Stomach (tissue), 8 donors: ENCODE measurements at regions not wholly inside any gene's neighbourhood (a gene's known extent, or its start where the extent isn't known, plus 50 kb on each side); places are given as distances from the start of the nearest gene placed in this dataset.
"Not testable (repeated sequence)": the region's sequence is repeated elsewhere in the genome, so short reads cannot be mapped to it uniquely, and the experiment has no call there.

Experiments
- DNase-seq, 2 donors: peaks; one replicate each; pipeline versions ENCODE4 v3.0.0 to v3.0.0-alpha.2; 2013 to 2019
- H3K27ac ChIP-seq, 5 donors: fragments of 200-600 bp in 4 of 5; sonication (generic) in 4 of 5; one replicate each; pipeline ENCODE4 v1.5.1; 2013 to 2019; ENCODE audit warnings: mild to moderate bottlenecking in 1 of 5, moderate library complexity in 1 of 5
- H3K27me3 ChIP-seq, 3 donors: fragments of 200-600 bp; sonication (generic); one replicate each; pipeline ENCODE4 v1.5.1; 2017 to 2019; ENCODE audit warnings: mixed run types in 1 of 3
- H3K36me3 ChIP-seq, 4 donors: fragments of 200-600 bp; sonication (generic); 1 replicate in 3 of 4; 2 replicates in 1 of 4; pipeline ENCODE4 v1.5.1; 2016 to 2019
- H3K4me1 ChIP-seq, 4 donors: fragments of 200-600 bp; sonication (generic); one replicate each; pipeline ENCODE4 v1.5.1; 2016 to 2019
- H3K4me3 ChIP-seq, 4 donors: fragments of 200-600 bp; sonication (generic) in 3 of 4; one replicate each; pipeline ENCODE4 v1.5.1; 2016 to 2019; ENCODE audit warnings: mild to moderate bottlenecking in 1 of 4
- H3K9me3 ChIP-seq, 4 donors: fragments of 200-600 bp; sonication (generic); one replicate each; pipeline ENCODE4 v1.5.1; 2016 to 2019
- CTCF ChIP-seq, 7 experiments: fragments of 450-650 bp in 4 of 7; fragments of 200-600 bp in 3 of 7; sonication (generic) in 3 of 7; IDR thresholded peaks; one replicate each; pipeline ENCODE4 v1.5.1; 2016 to 2019; ENCODE audit warnings: antibody characterized with exemption in 7 of 7, control low read depth in 2 of 7, mild to moderate bottlenecking in 1 of 7
- EP300 ChIP-seq: sonication (generic); formaldehyde crosslinking; IDR thresholded peaks from one replicate; pipeline ENCODE4 v1.6.1; 2017; ENCODE audit warnings: antibody characterized with exemption
- POLR2A ChIP-seq, 4 donors: fragments of 450-650 bp; IDR thresholded peaks; one replicate each; pipeline ENCODE4 v1.6.1; 2016; ENCODE audit warnings: antibody characterized with exemption in 4 of 4, control low read depth in 2 of 4, mild to moderate bottlenecking in 1 of 4, moderate library complexity in 1 of 4
- POLR2AphosphoS5 ChIP-seq, 3 donors: sonication (generic); formaldehyde crosslinking; IDR thresholded peaks; one replicate each; pipeline ENCODE4 v1.6.1; 2016; ENCODE audit warnings: antibody characterized with exemption in 3 of 3
- WGBS, 5 donors: extraction: QIAGEN DNeasy Blood & Tissue Kit in 3 of 5; methylation state at CpG; one replicate each; pipeline versions ENCODE4 v1.1.5 to v1.1.7; 2013 to 2018; 5-methylcytosine and 5-hydroxymethylcytosine counted together
- intact Hi-C: fragments of 100-400 bp; cut with DNase I; formaldehyde crosslinking; loops from one replicate; pipeline ENCODE4 v1.15.1; 2023; ENCODE audit warnings: low total_unique reads
- donor health status: healthy with polysubstance abuse.
- donor health status: Bipolar disorder and iron deficiency.
- donor health status: healthy.

GRCh38 chr12:116380108-116380507 lies 102.6 kb upstream of the MED13L start:
- intact Hi-C loops = no loop called here
- Histone ChIP-seq H3K4me1 (peaks cover 0 to 39% (median 18%) of the 10 kb centered on the region in 4 donors), H3K27me3 (no peaks in the 10 kb centered on the region), H3K9me3 (no peaks in the 10 kb centered on the region), H3K27ac (no peak overlapping the region), H3K36me3 (no peaks in the 10 kb centered on the region), H3K4me3 (no peak overlapping the region)
- TF ChIP-seq CTCF (IDR thresholded peaks at IDR 0.05) (no peak), POLR2A (IDR thresholded peaks at IDR 0.05) (no peak), POLR2AphosphoS5 (IDR thresholded peaks at IDR 0.05) (no peak), EP300 (no peak)
- no peak for DNase-seq
- 89 to 91% (median 91%) methylated on average over 4 of the region's 4 CpGs for WGBS, 5 donors

GRCh38 chr12:116380740-116381139 lies 103.2 kb upstream of the MED13L start:
- H3K4me3 ChIP-seq, intact Hi-C loops, H3K9me3 ChIP-seq, H3K36me3 ChIP-seq, H3K27ac ChIP-seq, H3K27me3 ChIP-seq, DNase-seq: not testable (repeated sequence)
- 83 to 100% (median 94%) methylated on average over 1 of the region's 1 CpG for WGBS, 5 donors
- H3K4me1 ChIP-seq = peaks cover 0 to 42% (median 18%) of the 10 kb centered on the region in 4 donors

GRCh38 chr12:116381240-116381743 lies 103.8 kb upstream of the MED13L start:
- Histone ChIP-seq H3K27me3 (no peaks in the 10 kb centered on the region), H3K9me3 (no peaks in the 10 kb centered on the region), H3K4me1 (peaks cover 0 to 41% (median 18%) of the 10 kb centered on the region in 4 donors), H3K4me3 (no peak overlapping the region), H3K27ac (no peak overlapping the region), H3K36me3 (no peaks in the 10 kb centered on the region)
- TF ChIP-seq POLR2AphosphoS5 (IDR thresholded peaks at IDR 0.05) (no peak), POLR2A (IDR thresholded peaks at IDR 0.05) (no peak), EP300 (no peak), CTCF (IDR thresholded peaks at IDR 0.05) (no peak)
- intact Hi-C loops = no loop called here
- 63 to 75% (median 65%) methylated on average over 14 of the region's 14 CpGs for WGBS, 5 donors
- DNase-seq = no peak

- WGBS, 5 donors = 40 to 51% (median 48%) methylated on average over 17 of the region's 17 CpGs
- TF ChIP-seq CTCF (IDR thresholded peaks at IDR 0.05) = no peak
- TF ChIP-seq POLR2A (IDR thresholded peaks at IDR 0.05) = no peak
- TF ChIP-seq EP300 = no peak
- TF ChIP-seq POLR2AphosphoS5 (IDR thresholded peaks at IDR 0.05) = no peak
- intact Hi-C loops = no loop called here
- no peaks in the 10 kb centered on the region for H3K27me3 ChIP-seq
- no peaks in the 10 kb centered on the region for H3K36me3 ChIP-seq
- peak in 1 of 2 donors; percentile 68 for DNase-seq
- peak overlapping the region in 1 of 5 donors; percentile 1 for H3K27ac ChIP-seq
- peaks cover 0 to 34% (median 16%) of the 10 kb centered on the region in 4 donors for H3K4me1 ChIP-seq
- H3K9me3 ChIP-seq = no peaks in the 10 kb centered on the region
- H3K4me3 ChIP-seq = no peak overlapping the region
Observed at GRCh38 chr12:116381744-116382685, 104.5 kb upstream of the MED13L start.
